Upper lobe of right lung (tissue), 1 donor: ENCODE measurements at regions not wholly inside any gene's neighbourhood (a gene's known extent, or its start where the extent isn't known, plus 50 kb on each side); places are given as distances from the start of the nearest gene placed in this dataset.

Experiments
- ATAC-seq: fragments of 200-7000 bp; cut with Tn5 transposase; one replicate; pipeline ENCODE4 v1.9.1; 2020; ENCODE audit warnings: mild to moderate bottlenecking, moderate library complexity
- DNase-seq: peaks from one replicate; pipeline ENCODE4 v3.0.0-alpha.2; 2020
- H3K27ac ChIP-seq: fragments of 200-600 bp; one replicate; pipeline ENCODE4 v1.8.0; 2022
- H3K27me3 ChIP-seq: fragments of 200-600 bp; one replicate; pipeline ENCODE4 v1.8.0; 2022; ENCODE audit warnings: mild to moderate bottlenecking
- H3K36me3 ChIP-seq: fragments of 200-600 bp; one replicate; pipeline ENCODE4 v1.8.0; 2022
- H3K4me1 ChIP-seq: fragments of 200-600 bp; one replicate; pipeline ENCODE4 v1.8.0; 2022
- H3K4me3 ChIP-seq: fragments of 200-600 bp; one replicate; pipeline ENCODE4 v1.8.0; 2022; ENCODE audit warnings: mild to moderate bottlenecking
- H3K9me3 ChIP-seq: fragments of 200-600 bp; one replicate; pipeline ENCODE4 v1.8.0; 2022
- intact Hi-C: fragments of 100-400 bp; cut with DNase I; formaldehyde crosslinking; loops from one replicate; pipeline ENCODE4 v1.11.0; 2022
- TF ChIP-seq, protein P1 (sequence below): fragments of 200-600 bp; IDR thresholded peaks from one replicate; pipeline ENCODE4 v1.8.0; 2022; ENCODE audit warnings: antibody characterized with exemption
- donor health status: DM: no; HTN: yes; CAD: no; lungs with severe emphysema.

GRCh38 chrX:129230850-129231512 lies 292.3 kb downstream of the SMARCA1 start:
- Histone ChIP-seq H3K27ac (no peak overlapping the region), H3K4me3 (no peak overlapping the region), H3K36me3 (no peaks in the 10 kb centered on the region), H3K27me3 (no peaks in the 10 kb centered on the region), H3K4me1 (no peaks in the 10 kb centered on the region), H3K9me3 (no peaks in the 10 kb centered on the region)
- DNase-seq (no peak), ATAC-seq (no peak)
- TF ChIP-seq, protein P1, sequence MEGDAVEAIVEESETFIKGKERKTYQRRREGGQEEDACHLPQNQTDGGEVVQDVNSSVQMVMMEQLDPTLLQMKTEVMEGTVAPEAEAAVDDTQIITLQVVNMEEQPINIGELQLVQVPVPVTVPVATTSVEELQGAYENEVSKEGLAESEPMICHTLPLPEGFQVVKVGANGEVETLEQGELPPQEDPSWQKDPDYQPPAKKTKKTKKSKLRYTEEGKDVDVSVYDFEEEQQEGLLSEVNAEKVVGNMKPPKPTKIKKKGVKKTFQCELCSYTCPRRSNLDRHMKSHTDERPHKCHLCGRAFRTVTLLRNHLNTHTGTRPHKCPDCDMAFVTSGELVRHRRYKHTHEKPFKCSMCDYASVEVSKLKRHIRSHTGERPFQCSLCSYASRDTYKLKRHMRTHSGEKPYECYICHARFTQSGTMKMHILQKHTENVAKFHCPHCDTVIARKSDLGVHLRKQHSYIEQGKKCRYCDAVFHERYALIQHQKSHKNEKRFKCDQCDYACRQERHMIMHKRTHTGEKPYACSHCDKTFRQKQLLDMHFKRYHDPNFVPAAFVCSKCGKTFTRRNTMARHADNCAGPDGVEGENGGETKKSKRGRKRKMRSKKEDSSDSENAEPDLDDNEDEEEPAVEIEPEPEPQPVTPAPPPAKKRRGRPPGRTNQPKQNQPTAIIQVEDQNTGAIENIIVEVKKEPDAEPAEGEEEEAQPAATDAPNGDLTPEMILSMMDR: no peak
- intact Hi-C loops: no loop called here

- no peaks in the 10 kb centered on the region for H3K9me3 ChIP-seq
- DNase-seq (no peak), ATAC-seq (no peak)
- H3K27me3 ChIP-seq: no peaks in the 10 kb centered on the region
- no peaks in the 10 kb centered on the region for H3K4me1 ChIP-seq
- H3K4me3 ChIP-seq: no peak overlapping the region
- intact Hi-C loops: no loop called here
- H3K36me3 ChIP-seq: no peaks in the 10 kb centered on the region
- no peak overlapping the region for H3K27ac ChIP-seq
- TF ChIP-seq, protein P1: no peak
Measured at GRCh38 chrX:129230168-129230567, 293.1 kb downstream of the SMARCA1 start.

DNA sequence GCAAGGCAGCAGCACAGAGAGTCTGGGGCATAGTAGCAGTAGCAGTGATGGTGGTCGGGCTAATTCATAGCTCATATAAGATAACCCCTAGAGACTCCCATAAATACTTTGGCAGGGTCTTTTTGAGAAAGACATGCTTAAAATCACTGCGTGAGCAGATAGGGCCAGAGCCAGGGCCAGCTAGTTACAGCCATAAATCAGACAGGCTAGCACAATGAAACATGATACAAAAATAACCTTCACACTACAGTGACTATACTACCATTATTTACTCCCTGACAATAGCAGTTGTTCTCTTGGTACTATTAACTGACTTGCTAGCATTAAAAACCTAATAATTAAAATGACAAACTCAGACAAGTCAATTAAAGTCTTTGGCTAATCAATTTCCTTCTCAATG lies 295.9 kb downstream of the SMARCA1 start:
- Histone ChIP-seq H3K4me1 (no peaks in the 10 kb centered on the region), H3K27me3 (no peaks in the 10 kb centered on the region), H3K36me3 (no peaks in the 10 kb centered on the region), H3K9me3 (no peaks in the 10 kb centered on the region), H3K4me3 (no peak overlapping the region), H3K27ac (no peak overlapping the region)
- TF ChIP-seq, protein P1: no peak
- DNase-seq (no peak), ATAC-seq (no peak)
- intact Hi-C loops: no loop called here

DNA sequence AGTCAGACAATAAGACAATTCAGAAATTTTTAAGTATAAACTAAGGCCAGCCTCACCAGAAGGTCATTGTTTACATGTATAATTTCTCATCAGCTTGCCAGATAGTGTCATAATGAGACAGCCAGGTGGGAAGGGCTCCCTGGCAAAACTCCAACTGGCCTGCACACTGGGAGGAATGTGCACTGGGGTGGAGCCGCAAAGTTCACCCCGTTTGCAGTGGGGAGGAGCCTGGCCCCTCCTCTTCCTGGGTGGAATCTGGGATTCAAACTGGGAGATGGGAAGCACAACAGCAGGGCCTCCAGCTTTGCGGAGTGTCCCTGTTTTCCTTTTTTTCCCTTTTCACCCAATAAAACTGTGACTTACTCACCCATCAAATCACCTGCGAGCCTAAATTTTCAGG lies 329.9 kb downstream of the SMARCA1 start:
- TF ChIP-seq, protein P1: no peak
- Histone ChIP-seq H3K27me3 (no peaks in the 10 kb centered on the region), H3K27ac (no peak overlapping the region), H3K36me3 (no peaks in the 10 kb centered on the region), H3K4me3 (no peak overlapping the region), H3K4me1 (no peaks in the 10 kb centered on the region), H3K9me3 (no peaks in the 10 kb centered on the region)
- ATAC-seq (no peak), DNase-seq (no peak)
- intact Hi-C loops: no loop called here

DNA sequence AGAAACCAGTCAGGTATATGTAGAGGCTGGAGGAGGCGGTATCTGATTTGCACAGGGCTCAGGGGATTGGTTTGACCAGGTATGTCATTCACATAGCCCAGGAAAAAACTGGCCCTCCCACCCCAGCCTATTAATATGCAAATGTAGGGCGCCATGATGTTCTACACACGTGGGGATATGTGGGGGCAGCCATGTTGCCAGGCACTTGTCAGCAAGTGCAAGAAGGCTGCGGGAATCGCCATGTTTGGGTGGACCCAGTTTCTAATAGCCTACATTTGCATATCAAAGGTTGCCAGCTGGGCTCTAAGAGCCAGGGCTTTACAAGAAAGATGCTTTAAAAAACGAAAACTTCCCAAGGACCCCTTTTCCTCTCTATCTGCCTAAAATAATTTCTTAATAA lies 335.1 kb downstream of the SMARCA1 start:
- ATAC-seq (no peak), DNase-seq (no peak)
- Histone ChIP-seq H3K27me3 (no peaks in the 10 kb centered on the region), H3K4me1 (no peaks in the 10 kb centered on the region), H3K4me3 (no peak overlapping the region), H3K27ac (no peak overlapping the region), H3K36me3 (no peaks in the 10 kb centered on the region), H3K9me3 (no peaks in the 10 kb centered on the region)
- TF ChIP-seq, protein P1: no peak
- intact Hi-C loops: no loop called here

GRCh38 chrX:129176710-129177109 lies 346.6 kb downstream of the SMARCA1 start:
- no peak for DNase-seq
- intact Hi-C loops: no loop called here
- H3K4me1 ChIP-seq: no peaks in the 10 kb centered on the region
- ATAC-seq: no peak
- TF ChIP-seq, protein P1: no peak
- no peak overlapping the region for H3K4me3 ChIP-seq
- no peaks in the 10 kb centered on the region for H3K9me3 ChIP-seq
- no peak overlapping the region for H3K27ac ChIP-seq
- H3K27me3 ChIP-seq: no peaks in the 10 kb centered on the region
- no peaks in the 10 kb centered on the region for H3K36me3 ChIP-seq
